ENCODE measurements at regions not wholly inside any gene's neighbourhood (a gene's known extent, or its start where the extent isn't known, plus 50 kb on each side); places are given as distances from the start of the nearest gene placed in this dataset.

- no peak for DNase-seq (ENCODE audit: low spot score)
- intact Hi-C loops (cut with DNase I) = no loop called here
Observed at GRCh38 chr14:38113546-38113945, 94.2 kb upstream of the SSTR1 start.

GRCh38 chr14:38116895-38117294, 90.8 kb upstream of the SSTR1 start:
- intact Hi-C loops (cut with DNase I) = no loop called here
- DNase-seq (ENCODE audit: low spot score) = no peak

GRCh38 chr14:38120109-38120508, 87.6 kb upstream of the SSTR1 start:
- intact Hi-C loops (cut with DNase I) = no loop called here
- DNase-seq (ENCODE audit: low spot score) = no peak

GRCh38 chr14:38121320-38122020, 86.2 kb upstream of the SSTR1 start:
- DNase-seq (ENCODE audit: low spot score) = no peak
- intact Hi-C loops (cut with DNase I) = no loop called here

- no peak for DNase-seq (ENCODE audit: low spot score)
- intact Hi-C loops (cut with DNase I) = no loop called here
Observed at GRCh38 chr14:38122241-38122640, 85.5 kb upstream of the SSTR1 start.

- intact Hi-C loops (cut with DNase I) = no loop called here
- DNase-seq (ENCODE audit: low spot score) = no peak
Observed at GRCh38 chr14:38124506-38124905, 83.2 kb upstream of the SSTR1 start.

GRCh38 chr14:38125481-38126037, 82.1 kb upstream of the SSTR1 start:
- intact Hi-C loops (cut with DNase I) = no loop called here
- DNase-seq (ENCODE audit: low spot score) = no peak

GRCh38 chr14:38127356-38127755, 80.3 kb upstream of the SSTR1 start:
- intact Hi-C loops (cut with DNase I) = no loop called here
- no peak for DNase-seq (ENCODE audit: low spot score)

- DNase-seq (ENCODE audit: low spot score) = no peak
- intact Hi-C loops (cut with DNase I) = no loop called here
Observed at GRCh38 chr14:38127784-38128183, 79.9 kb upstream of the SSTR1 start.

GRCh38 chr14:38128640-38129039, 79.1 kb upstream of the SSTR1 start:
- intact Hi-C loops (cut with DNase I) = no loop called here
- DNase-seq (ENCODE audit: low spot score) = no peak

GRCh38 chr14:38129192-38129591, 78.5 kb upstream of the SSTR1 start:
- intact Hi-C loops (cut with DNase I) = no loop called here
- DNase-seq (ENCODE audit: low spot score) = no peak

- no peak for DNase-seq (ENCODE audit: low spot score)
- intact Hi-C loops (cut with DNase I) = no loop called here
Observed at GRCh38 chr14:38129705-38130104, 78.0 kb upstream of the SSTR1 start.

- intact Hi-C loops (cut with DNase I) = no loop called here
- no peak for DNase-seq (ENCODE audit: low spot score)
Observed at GRCh38 chr14:38134416-38135030, 73.2 kb upstream of the SSTR1 start.

- intact Hi-C loops (cut with DNase I) = no loop called here
- no peak for DNase-seq (ENCODE audit: low spot score)
Observed at GRCh38 chr14:38135106-38135867, 72.4 kb upstream of the SSTR1 start.

GRCh38 chr14:38137005-38137404, 70.7 kb upstream of the SSTR1 start:
- no peak for DNase-seq (ENCODE audit: low spot score)
- intact Hi-C loops (cut with DNase I) = no loop called here

GRCh38 chr14:38138473-38139138, 69.1 kb upstream of the SSTR1 start:
- DNase-seq (ENCODE audit: low spot score) = no peak
- intact Hi-C loops (cut with DNase I) = no loop called here

GRCh38 chr14:38139926-38140325, 67.8 kb upstream of the SSTR1 start:
- no peak for DNase-seq (ENCODE audit: low spot score)
- intact Hi-C loops (cut with DNase I) = no loop called here

- DNase-seq (ENCODE audit: low spot score) = no peak
- intact Hi-C loops (cut with DNase I) = no loop called here
Observed at GRCh38 chr14:38143170-38143569, 64.5 kb upstream of the SSTR1 start.

GRCh38 chr14:38143659-38144505, 63.8 kb upstream of the SSTR1 start:
- no peak for DNase-seq (ENCODE audit: low spot score)
- intact Hi-C loops (cut with DNase I) = no loop called here

All from posterior vena cava (tissue), 2 donors.